Neutrophil (primary cell): ENCODE measurements at regions not wholly inside any gene's neighbourhood (a gene's known extent, or its start where the extent isn't known, plus 50 kb on each side); places are given as distances from the start of the nearest gene placed in this dataset.

Experiments used
- H3K27ac ChIP-seq: fragments of 200-600 bp; sonication (generic); 2 replicates; pipeline ENCODE4 v1.5.1; 2016; ENCODE audit warnings: mild to moderate bottlenecking, moderate library complexity
- H3K27me3 ChIP-seq: fragments of 200-600 bp; sonication (generic); 2 replicates; pipeline ENCODE4 v1.6.0; 2016; ENCODE audit warnings: mild to moderate bottlenecking
- H3K36me3 ChIP-seq: fragments of 200-600 bp; sonication (generic); 2 replicates; pipeline ENCODE4 v1.5.1; 2017
- H3K4me1 ChIP-seq, 2 experiments: fragments of 200-600 bp in 1 of 2; sonication (generic) in 1 of 2; 1 replicate in 1 of 2; 2 replicates in 1 of 2; pipeline versions ENCODE4 v1.5.1 to v1.6.1; 2013 to 2016; ENCODE audit warnings: low read depth in 1 of 2, low read length in 1 of 2, mild to moderate bottlenecking in 1 of 2, moderate library complexity in 1 of 2; ENCODE audit not compliant: control insufficient read depth in 1 of 2, insufficient read depth in 1 of 2
- H3K4me3 ChIP-seq, 2 experiments: fragments of 200-600 bp in 1 of 2; sonication (generic) in 1 of 2; 1 replicate in 1 of 2; 2 replicates in 1 of 2; pipeline ENCODE4 v1.5.1; 2013 to 2016; ENCODE audit warnings: low read depth in 1 of 2, low read length in 1 of 2, mild to moderate bottlenecking in 1 of 2, moderate library complexity in 1 of 2
- H3K9me3 ChIP-seq: fragments of 200-600 bp; sonication (generic); 2 replicates; pipeline ENCODE4 v1.5.1; 2016
- CTCF ChIP-seq: fragments of 200-600 bp; sonication (generic); IDR thresholded peaks from 2 replicates; pipeline ENCODE4 v1.5.1; 2016; ENCODE audit warnings: antibody characterized with exemption

GRCh38 chr7:155965010-155965409 is 152.7 kb upstream of the SHH start:
- no peak for TF ChIP-seq CTCF
- Histone ChIP-seq H3K4me3 (no peak overlapping the region), H3K4me1 (no peaks in the 10 kb centered on the region), H3K27ac (no peak overlapping the region), H3K27me3 (no peaks in the 10 kb centered on the region), H3K36me3 (no peaks in the 10 kb centered on the region), H3K9me3 (no peaks in the 10 kb centered on the region)

- Histone ChIP-seq H3K27ac (no peak overlapping the region), H3K4me3 (no peak overlapping the region), H3K27me3 (no peaks in the 10 kb centered on the region), H3K36me3 (no peaks in the 10 kb centered on the region), H3K9me3 (no peaks in the 10 kb centered on the region), H3K4me1 (no peaks in the 10 kb centered on the region)
- TF ChIP-seq CTCF, result no peak
Measured at GRCh38 chr7:155964543-155964942, 152.3 kb upstream of the SHH start.

- no peak overlapping the region for H3K27ac ChIP-seq
- no peaks in the 10 kb centered on the region for H3K27me3 ChIP-seq
- no peaks in the 10 kb centered on the region for H3K4me1 ChIP-seq
- H3K4me3 ChIP-seq, result no peak overlapping the region
- H3K9me3 ChIP-seq, result no peaks in the 10 kb centered on the region
- no peak for TF ChIP-seq CTCF
- H3K36me3 ChIP-seq, result no peaks in the 10 kb centered on the region
Measured at GRCh38 chr7:155963771-155964195, 151.5 kb upstream of the SHH start.

GRCh38 chr7:155963356-155963755 is 151.1 kb upstream of the SHH start:
- no peaks in the 10 kb centered on the region for H3K36me3 ChIP-seq
- H3K4me3 ChIP-seq, result no peak overlapping the region
- H3K27me3 ChIP-seq, result no peaks in the 10 kb centered on the region
- TF ChIP-seq CTCF, result no peak
- no peaks in the 10 kb centered on the region for H3K9me3 ChIP-seq
- no peak overlapping the region for H3K27ac ChIP-seq
- no peaks in the 10 kb centered on the region for H3K4me1 ChIP-seq

GRCh38 chr7:155962968-155963300 is 150.7 kb upstream of the SHH start:
- Histone ChIP-seq H3K27me3 (no peaks in the 10 kb centered on the region), H3K4me3 (no peak overlapping the region), H3K27ac (no peak overlapping the region), H3K36me3 (no peaks in the 10 kb centered on the region), H3K4me1 (no peaks in the 10 kb centered on the region), H3K9me3 (no peaks in the 10 kb centered on the region)
- no peak for TF ChIP-seq CTCF
